ENCODE measurements at regions not wholly inside any gene's neighbourhood (a gene's known extent, or its start where the extent isn't known, plus 50 kb on each side); places are given as distances from the start of the nearest gene placed in this dataset.

DNA sequence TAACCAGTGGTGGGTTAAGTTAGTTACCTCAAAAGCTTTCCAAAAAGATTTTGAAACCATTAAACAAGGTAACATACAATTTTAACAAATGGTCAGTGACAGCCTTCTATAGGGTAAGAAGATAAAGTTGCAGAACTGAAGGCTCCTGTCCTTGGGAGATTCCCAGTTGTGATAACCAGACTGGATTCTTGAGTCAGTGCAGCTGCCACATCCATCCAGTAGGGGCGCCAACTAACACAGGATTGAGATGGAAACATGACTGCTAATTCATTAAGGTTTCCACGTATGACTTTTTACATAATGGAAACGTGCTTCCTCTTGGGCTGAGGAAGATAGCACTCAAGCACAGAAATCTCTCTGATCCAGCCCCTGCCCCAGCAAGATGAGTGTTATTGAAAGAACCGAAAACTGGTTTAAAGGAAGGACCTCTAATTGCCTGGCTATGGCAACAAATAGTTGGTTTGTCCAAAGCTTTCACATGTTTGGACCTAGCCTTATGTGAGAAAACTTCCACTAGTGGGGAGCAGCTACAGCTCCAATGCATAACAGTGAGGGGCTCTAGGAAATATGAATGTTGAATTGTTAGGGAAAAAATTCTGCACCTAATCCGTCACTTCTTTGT is 269.8 kb upstream of the MYOCD start:
- in situ Hi-C loops (cut with MboI; ENCODE audit: low pct_unique_long_range_greater_than_20kb, low sequenced_read_pairs, unreplicated experiment): no loop called here
- TF ChIP-seq, protein P1, sequence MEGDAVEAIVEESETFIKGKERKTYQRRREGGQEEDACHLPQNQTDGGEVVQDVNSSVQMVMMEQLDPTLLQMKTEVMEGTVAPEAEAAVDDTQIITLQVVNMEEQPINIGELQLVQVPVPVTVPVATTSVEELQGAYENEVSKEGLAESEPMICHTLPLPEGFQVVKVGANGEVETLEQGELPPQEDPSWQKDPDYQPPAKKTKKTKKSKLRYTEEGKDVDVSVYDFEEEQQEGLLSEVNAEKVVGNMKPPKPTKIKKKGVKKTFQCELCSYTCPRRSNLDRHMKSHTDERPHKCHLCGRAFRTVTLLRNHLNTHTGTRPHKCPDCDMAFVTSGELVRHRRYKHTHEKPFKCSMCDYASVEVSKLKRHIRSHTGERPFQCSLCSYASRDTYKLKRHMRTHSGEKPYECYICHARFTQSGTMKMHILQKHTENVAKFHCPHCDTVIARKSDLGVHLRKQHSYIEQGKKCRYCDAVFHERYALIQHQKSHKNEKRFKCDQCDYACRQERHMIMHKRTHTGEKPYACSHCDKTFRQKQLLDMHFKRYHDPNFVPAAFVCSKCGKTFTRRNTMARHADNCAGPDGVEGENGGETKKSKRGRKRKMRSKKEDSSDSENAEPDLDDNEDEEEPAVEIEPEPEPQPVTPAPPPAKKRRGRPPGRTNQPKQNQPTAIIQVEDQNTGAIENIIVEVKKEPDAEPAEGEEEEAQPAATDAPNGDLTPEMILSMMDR (IDR thresholded peaks at IDR 0.05; ENCODE audit: extremely low read depth, insufficient read depth, missing control alignments): peak; percentile 53
- DNase-seq (ENCODE audit: low spot score): peak; percentile 20

DNA sequence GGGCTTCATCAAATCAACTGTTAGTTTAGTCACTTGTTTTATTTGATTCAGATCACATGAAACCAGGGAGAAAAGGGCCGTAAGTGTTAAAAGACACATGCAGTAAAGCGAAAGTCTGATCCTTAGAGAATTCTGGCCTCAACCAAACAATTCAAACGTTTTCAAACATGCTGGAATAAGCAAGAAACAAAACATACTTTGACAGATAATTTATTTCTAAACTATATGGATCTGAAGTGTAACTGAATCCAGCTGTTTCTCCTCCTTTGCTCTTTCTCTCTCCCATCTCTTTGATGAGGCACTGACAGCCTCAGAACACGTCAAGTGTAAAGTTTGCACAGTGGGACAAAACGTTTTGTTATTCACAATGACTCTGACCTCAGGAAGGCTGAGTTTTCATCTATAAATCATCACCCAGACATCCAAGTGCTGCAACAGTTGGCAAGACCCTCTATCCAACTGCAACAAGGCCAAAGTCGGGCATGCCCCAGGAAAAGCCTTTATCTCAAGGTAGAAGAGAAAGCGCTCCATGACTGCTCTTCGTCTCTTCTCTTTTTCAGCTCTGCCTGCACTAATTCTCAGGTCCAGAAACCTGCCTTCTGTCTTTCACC is 267.1 kb upstream of the MYOCD start:
- in situ Hi-C loops (cut with MboI; ENCODE audit: low pct_unique_long_range_greater_than_20kb, low sequenced_read_pairs, unreplicated experiment): no loop called here
- TF ChIP-seq, protein P1 (IDR thresholded peaks at IDR 0.05; ENCODE audit: extremely low read depth, insufficient read depth, missing control alignments): no peak
- no peak for DNase-seq (ENCODE audit: low spot score)

DNA sequence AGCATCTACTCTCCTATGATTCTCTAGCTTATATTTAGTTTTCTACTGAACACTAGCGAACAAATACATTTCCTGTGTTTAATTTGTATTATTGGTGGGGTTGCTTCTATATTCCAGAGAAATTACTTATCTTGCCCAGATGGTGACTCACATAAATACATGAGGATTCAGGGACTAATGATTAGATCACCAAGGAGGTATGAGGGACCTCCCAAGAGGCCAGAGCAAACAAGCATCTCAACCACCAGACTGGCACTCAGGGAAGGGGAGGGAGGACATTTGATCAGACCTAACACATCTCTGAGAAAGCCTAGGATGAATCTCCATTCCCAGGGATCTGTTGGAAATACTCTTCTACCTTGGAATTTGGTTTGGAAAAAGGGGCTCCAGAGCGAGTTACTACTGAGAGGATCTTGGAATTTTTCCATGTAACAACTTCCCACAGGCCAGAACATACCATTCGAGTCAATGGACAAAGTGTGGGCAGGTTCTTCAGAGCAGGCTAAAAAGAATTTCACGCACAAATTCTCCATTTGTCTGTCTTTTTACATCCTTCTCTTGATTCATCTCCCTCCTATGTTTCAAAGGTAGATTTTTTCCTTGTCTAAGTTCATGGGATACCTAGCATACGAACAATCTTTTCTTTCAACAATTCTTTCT is 262.6 kb upstream of the MYOCD start:
- no peak for DNase-seq (ENCODE audit: low spot score)
- TF ChIP-seq, protein P1 (IDR thresholded peaks at IDR 0.05; ENCODE audit: extremely low read depth, insufficient read depth, missing control alignments): no peak
- in situ Hi-C loops (cut with MboI; ENCODE audit: low pct_unique_long_range_greater_than_20kb, low sequenced_read_pairs, unreplicated experiment): no loop called here

DNA sequence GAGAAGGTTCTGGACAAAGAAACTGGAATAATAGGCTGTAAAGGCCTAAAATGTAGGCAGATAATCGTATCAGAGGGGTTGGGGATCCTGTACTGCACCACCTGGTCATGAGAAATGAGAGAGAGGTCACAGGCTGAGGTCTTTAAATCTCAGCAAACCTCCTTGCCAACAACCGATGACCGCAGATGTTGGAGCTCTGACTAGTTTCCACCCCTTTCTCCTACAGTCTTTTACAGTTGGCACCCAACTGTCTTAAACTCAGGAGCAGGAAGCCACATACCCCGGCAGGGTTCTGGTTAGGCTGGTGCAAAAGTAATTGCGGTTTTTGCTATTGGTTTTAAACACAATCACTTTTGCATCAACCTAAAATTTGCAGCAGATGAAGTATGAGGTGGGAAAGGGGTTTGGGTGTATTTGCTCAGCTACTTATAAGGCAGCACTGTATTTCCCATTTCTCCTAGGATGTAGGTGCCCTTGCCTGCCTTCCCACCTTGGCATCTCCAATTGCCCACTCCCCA is 261.8 kb upstream of the MYOCD start:
- no peak for DNase-seq (ENCODE audit: low spot score)
- TF ChIP-seq, protein P1 (IDR thresholded peaks at IDR 0.05; ENCODE audit: extremely low read depth, insufficient read depth, missing control alignments): no peak
- in situ Hi-C loops (cut with MboI; ENCODE audit: low pct_unique_long_range_greater_than_20kb, low sequenced_read_pairs, unreplicated experiment): no loop called here

DNA sequence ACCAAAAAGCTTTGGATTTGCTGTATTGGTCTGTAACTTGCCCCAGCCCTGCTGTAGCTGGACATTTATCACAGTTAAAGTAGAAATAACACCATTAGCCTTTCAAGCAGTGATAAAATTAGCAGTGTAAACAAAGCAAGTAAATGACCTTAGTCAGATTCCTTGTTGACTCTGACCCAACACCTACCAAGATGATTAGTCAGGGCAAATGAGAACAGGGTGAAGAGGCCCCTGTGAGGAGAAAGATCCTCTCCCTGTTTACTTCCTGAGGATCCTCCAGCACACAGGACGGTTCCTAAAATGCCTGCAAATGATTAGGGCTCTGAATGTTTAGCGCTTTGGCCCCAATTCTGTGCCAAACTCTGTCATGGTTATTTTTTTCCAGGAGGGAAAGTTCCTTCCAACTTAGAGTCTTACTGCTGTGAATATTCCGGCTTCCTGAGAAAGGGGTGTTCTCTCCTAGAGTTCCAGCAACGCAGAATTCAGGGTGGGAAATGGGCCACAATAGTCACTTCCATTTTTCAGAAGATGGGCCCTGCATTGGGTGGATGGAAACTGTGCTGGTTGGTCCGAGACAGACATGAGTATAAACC is 259.0 kb upstream of the MYOCD start:
- in situ Hi-C loops (cut with MboI; ENCODE audit: low pct_unique_long_range_greater_than_20kb, low sequenced_read_pairs, unreplicated experiment): no loop called here
- TF ChIP-seq, protein P1 (IDR thresholded peaks at IDR 0.05; ENCODE audit: extremely low read depth, insufficient read depth, missing control alignments): no peak
- DNase-seq (ENCODE audit: low spot score): no peak

DNA sequence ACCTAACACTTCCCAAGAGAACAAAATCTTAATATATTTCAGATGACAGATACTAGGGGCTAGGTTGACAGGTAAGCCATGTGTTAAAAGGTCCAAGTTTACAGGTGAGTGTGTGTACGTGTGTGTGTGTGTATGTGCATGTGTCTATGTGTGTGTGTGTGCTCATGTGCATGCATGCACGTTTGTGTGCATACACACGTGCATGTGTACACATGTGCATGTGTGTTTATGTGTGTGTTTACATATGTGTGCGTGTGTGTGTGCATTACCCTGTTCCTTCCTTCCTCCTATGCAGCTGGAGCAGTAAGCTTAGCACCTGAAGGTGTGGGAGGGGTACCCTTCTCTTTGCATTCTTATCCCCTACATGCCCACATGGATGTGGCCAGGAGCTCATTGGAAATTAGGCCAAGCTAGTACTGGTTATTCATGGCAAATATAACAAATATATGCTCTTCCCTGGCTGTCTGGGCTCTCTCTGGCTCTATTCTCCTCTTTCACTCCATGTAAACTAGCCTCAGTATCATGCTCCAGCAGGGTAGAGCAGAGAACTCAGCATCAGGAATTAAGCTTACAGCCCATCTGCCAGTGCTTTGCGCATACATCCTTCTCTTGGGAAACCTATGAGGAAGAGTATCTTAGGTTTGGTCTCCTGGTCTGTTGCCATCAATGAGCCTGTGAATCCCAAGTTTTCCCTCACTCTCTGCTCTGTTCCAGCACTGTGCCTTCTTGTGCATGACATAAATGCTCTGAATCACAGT is 258.0 kb upstream of the MYOCD start:
- DNase-seq (ENCODE audit: low spot score): no peak
- TF ChIP-seq, protein P1 (IDR thresholded peaks at IDR 0.05; ENCODE audit: extremely low read depth, insufficient read depth, missing control alignments): no peak
- in situ Hi-C loops (cut with MboI; ENCODE audit: low pct_unique_long_range_greater_than_20kb, low sequenced_read_pairs, unreplicated experiment): no loop called here
